SU-DHL-6 (cell line): ENCODE measurements at regions not wholly inside any gene's neighbourhood (a gene's known extent, or its start where the extent isn't known, plus 50 kb on each side); places are given as distances from the start of the nearest gene placed in this dataset.

ENCODE experiments used
- EZH2phosphoT487 ChIP-seq: fragments of 200-600 bp; sonication (generic), shearing (Covaris generic); conservative IDR thresholded peaks from 2 replicates; pipeline ENCODE4 v1.6.1; 2018; ENCODE audit warnings: mild to moderate bottlenecking, antibody characterized with exemption, low read length, moderate library complexity, mixed read lengths
- TF ChIP-seq, protein P1 (sequence below): fragments of 200-600 bp; sonication (generic); IDR thresholded peaks from one replicate; pipeline ENCODE4 v1.5.1; 2017; ENCODE audit warnings: antibody characterized with exemption, mild to moderate bottlenecking, low read length, moderate library complexity; ENCODE audit not compliant: insufficient read depth, poor library complexity, severe bottlenecking

DNA sequence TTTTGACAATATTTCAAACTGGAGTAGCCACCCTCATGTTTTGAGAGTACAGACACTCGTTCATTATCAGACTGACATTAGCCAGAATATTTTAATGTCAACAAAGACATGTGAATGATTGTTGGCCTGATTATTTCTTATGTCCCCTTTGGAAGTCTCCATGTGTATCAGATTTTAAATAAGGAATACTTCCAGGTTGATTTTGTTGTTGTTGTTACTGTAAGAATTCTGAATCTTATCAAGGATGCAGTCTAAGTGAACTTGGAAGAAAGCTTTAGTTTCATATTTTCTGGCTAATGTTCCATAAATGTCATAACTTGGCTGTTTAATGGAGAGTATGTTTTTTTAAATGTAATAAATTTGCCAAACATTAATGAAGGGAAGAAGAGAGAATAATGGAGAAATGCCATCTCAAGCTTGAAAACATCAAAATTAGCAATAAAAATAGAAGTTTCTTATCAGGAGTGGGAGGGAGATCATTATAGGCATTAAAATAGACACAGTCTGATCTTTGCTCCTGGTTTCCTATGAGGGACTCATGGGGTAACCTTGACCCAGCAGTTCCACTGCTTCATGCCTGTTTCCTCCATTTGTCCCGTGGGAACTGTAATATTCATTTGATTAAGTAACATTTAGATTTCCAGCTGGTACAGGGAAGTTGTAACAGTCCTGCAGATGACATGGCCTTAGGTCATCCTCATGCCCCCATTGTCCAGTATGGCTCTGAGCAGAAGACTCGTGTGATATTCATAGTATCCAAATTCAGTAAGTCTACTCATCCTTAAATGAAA, 122.4 kb upstream of the KIAA1217 start:
- TF ChIP-seq, protein P1, sequence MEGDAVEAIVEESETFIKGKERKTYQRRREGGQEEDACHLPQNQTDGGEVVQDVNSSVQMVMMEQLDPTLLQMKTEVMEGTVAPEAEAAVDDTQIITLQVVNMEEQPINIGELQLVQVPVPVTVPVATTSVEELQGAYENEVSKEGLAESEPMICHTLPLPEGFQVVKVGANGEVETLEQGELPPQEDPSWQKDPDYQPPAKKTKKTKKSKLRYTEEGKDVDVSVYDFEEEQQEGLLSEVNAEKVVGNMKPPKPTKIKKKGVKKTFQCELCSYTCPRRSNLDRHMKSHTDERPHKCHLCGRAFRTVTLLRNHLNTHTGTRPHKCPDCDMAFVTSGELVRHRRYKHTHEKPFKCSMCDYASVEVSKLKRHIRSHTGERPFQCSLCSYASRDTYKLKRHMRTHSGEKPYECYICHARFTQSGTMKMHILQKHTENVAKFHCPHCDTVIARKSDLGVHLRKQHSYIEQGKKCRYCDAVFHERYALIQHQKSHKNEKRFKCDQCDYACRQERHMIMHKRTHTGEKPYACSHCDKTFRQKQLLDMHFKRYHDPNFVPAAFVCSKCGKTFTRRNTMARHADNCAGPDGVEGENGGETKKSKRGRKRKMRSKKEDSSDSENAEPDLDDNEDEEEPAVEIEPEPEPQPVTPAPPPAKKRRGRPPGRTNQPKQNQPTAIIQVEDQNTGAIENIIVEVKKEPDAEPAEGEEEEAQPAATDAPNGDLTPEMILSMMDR = no peak
- TF ChIP-seq EZH2phosphoT487 = no peak
